ENCODE measurements at regions not wholly inside any gene's neighbourhood (a gene's known extent, or its start where the extent isn't known, plus 50 kb on each side); places are given as distances from the start of the nearest gene placed in this dataset.

DNA sequence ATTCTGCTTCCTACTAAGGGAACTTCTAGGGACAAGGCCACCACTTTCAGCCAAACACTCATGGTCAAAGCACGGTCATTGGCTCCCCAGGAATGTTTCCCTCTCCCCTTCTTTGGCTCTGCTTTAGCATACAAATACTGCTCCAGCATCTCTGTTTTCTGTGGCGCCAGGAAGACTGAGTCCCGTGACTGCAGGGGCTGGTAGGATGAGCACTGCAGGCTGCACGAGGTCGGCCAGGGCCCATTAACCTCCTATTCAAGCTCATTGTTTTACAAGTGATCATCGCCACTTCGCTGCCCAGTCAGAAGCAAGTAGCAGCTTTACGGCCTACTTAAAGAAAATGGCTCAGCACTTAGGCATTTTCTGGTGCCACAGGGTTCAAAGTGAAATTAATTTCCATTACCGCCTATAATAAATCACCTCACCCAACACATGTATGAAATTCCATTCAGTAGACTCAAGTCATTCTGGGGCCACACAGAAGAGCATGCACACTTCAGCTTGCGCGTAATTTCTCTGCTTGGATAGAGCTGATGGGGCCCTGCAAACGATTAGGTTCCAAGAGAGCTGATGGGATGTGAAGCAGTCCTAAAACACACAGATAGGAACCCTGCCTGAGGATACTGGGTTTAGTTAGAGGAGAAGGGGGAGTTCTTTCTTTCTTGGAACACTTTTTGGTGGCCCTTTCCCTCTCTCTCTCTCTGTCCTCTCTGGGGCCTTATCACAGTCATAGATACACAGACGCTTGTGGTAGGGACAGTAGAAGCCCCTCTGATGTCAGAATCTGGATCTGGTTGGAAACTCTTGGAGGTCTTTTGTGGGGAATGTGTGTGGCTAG, 173.7 kb downstream of the KIF18A start:
- peak; percentile 50 to 90 for DNase-seq (ENCODE audit: low read depth in 2 of 2)
- H3K4me3 ChIP-seq (replicated peaks in 1 of 2; ENCODE audit: low read depth in 2 of 2, low read length in 2 of 2) = no peak overlapping the region
- TF ChIP-seq, protein P1, sequence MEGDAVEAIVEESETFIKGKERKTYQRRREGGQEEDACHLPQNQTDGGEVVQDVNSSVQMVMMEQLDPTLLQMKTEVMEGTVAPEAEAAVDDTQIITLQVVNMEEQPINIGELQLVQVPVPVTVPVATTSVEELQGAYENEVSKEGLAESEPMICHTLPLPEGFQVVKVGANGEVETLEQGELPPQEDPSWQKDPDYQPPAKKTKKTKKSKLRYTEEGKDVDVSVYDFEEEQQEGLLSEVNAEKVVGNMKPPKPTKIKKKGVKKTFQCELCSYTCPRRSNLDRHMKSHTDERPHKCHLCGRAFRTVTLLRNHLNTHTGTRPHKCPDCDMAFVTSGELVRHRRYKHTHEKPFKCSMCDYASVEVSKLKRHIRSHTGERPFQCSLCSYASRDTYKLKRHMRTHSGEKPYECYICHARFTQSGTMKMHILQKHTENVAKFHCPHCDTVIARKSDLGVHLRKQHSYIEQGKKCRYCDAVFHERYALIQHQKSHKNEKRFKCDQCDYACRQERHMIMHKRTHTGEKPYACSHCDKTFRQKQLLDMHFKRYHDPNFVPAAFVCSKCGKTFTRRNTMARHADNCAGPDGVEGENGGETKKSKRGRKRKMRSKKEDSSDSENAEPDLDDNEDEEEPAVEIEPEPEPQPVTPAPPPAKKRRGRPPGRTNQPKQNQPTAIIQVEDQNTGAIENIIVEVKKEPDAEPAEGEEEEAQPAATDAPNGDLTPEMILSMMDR (IDR thresholded peaks at IDR 0.05; ENCODE audit: low read depth, low read length) = no peak

DNA sequence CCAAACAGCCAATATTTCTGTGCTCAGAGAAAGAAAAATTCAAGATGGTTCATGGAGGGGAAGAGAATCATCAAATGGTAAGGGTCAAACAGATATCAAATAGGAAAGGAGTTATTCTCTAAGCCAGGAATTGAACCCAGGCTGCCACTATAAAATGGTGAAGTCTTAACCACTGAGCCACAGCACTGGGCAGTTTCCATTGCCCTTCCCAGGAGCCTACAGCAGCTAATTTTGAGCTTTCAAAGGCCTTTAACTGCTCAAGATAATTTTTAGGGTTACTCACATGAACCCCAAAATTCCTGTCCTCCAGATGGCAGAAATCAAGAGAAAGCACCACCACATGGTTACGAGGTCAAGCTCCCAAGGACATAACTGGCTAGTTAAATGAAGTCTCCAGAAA, 176.2 kb downstream of the KIF18A start:
- TF ChIP-seq, protein P1 (IDR thresholded peaks at IDR 0.05; ENCODE audit: low read depth, low read length) = no peak
- no peak for DNase-seq (ENCODE audit: low read depth in 2 of 2)
- H3K4me3 ChIP-seq (replicated peaks in 1 of 2; ENCODE audit: low read depth in 2 of 2, low read length in 2 of 2) = no peak overlapping the region

DNA sequence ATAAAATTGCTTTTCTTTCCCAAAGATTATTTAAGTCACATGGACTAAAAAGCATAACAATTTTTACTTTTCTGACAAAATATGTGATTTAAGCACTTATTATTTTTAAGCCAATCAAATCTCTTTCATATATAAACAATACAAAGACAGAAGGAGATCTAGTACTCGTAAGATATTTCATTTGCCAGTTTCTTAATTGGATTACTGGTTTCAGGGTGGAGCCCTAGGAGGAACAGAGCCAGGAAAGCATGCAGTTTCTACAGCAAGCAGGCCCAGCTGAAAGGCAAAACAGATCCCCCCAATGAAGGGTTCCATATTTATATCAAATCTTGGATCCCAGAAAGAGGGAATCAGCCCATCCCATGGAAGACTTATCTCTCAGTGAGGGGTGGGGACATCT, 177.0 kb downstream of the KIF18A start:
- no peak for DNase-seq (ENCODE audit: low read depth in 2 of 2)
- no peak overlapping the region for H3K4me3 ChIP-seq (replicated peaks in 1 of 2; ENCODE audit: low read depth in 2 of 2, low read length in 2 of 2)
- TF ChIP-seq, protein P1 (IDR thresholded peaks at IDR 0.05; ENCODE audit: low read depth, low read length) = no peak

DNA sequence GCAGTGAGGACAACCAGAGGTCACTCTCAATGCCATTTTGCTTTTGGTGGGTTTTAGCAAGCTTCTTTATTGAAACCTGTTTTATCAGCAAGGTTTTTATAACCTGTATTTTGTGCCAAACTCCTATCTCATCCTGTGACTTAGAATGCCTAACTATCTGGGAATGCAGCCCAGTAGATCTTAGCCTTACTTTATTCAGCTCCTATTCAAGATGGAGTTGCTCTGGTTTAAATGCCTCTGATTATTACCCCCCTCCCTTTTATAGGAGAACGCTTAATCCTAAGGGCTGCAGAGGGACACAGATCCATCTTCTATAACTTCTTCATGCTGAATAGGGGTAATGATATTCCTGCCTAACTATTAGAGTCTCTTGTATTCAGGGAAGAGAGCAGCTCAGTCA, 179.1 kb downstream of the KIF18A start:
- TF ChIP-seq, protein P1 (IDR thresholded peaks at IDR 0.05; ENCODE audit: low read depth, low read length) = no peak
- no peak for DNase-seq (ENCODE audit: low read depth in 2 of 2)
- H3K4me3 ChIP-seq (replicated peaks in 1 of 2; ENCODE audit: low read depth in 2 of 2, low read length in 2 of 2) = no peak overlapping the region

DNA sequence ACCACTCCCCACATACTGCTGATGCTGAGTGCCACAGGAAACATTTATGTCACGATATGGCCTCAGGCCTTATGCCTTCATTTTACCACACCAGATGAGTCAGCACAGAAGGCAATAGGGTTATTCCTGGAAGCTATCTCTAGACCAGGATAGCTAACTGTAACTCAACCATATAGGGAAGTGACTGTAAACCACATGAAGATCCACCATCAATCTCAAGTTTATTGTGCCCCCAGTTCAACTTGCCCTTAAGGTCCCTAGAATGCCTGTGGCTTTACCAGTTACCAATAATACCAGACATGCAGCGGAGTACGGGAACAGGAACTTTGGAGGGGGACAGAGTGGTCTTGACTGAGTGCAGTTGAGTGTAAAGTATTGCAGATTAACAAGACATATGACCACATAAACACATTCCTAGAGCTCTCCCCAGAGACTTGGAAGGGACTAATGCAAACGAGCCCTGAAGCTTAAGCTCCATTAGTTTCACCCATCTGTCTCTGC, 180.9 kb downstream of the KIF18A start:
- peak; percentile 58 to 61 for DNase-seq (ENCODE audit: low read depth in 2 of 2)
- TF ChIP-seq, protein P1 (IDR thresholded peaks at IDR 0.05; ENCODE audit: low read depth, low read length) = no peak
- no peak overlapping the region for H3K4me3 ChIP-seq (replicated peaks in 1 of 2; ENCODE audit: low read depth in 2 of 2, low read length in 2 of 2)

DNA sequence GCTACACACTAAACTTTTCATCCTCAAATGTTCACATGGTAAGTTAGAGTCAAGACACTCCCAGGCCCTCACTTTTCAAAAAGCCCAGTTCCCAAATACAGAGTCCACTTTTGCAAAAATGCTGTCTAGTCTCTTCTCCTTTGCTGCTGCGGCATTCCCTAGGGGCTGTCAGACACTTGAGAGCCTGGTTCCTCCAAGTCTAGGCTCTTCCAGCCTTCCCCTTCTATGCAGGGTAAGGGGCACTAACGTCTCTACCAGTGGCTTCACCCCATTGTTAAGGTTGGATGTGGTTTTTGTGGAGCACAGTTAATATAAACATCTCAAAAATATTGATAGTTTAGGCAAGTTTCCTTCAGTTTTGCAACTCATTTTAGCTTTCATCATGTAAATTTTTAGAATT, 181.5 kb downstream of the KIF18A start:
- DNase-seq (ENCODE audit: low read depth in 2 of 2) = no peak
- TF ChIP-seq, protein P1 (IDR thresholded peaks at IDR 0.05; ENCODE audit: low read depth, low read length) = no peak
- H3K4me3 ChIP-seq (replicated peaks in 1 of 2; ENCODE audit: low read depth in 2 of 2, low read length in 2 of 2) = no peak overlapping the region
